HCT116 (cell line): ENCODE measurements at regions not wholly inside any gene's neighbourhood (a gene's known extent, or its start where the extent isn't known, plus 50 kb on each side); places are given as distances from the start of the nearest gene placed in this dataset.

Experiments
- ATAC-seq: fragments of 200-7000 bp; cut with Tn5 transposase; 2 replicates; pipeline ENCODE4 v1.9.1; 2020; ENCODE audit warnings: mild to moderate bottlenecking, moderate library complexity
- BruUV-seq: library from RNA; stranded (reverse); fragments of 400-500 nt; replicated peaks from 2 replicates; lab custom pipeline; 2021; lab: Mats Ljungman, UMichigan
- CTCF ChIA-PET: fragments of 300-600 bp; sonication (Branson Sonifier 250); formaldehyde crosslinking; loops from one replicate; lab custom pipeline; 2021; ENCODE audit warnings: antibody characterized with exemption; lab: Charles Lee
- POLR2A ChIA-PET: fragments of 300-600, 350-600 bp; sonication (Branson Sonifier 250); formaldehyde crosslinking; loops from one replicate; lab custom pipeline; 2021; ENCODE audit warnings: antibody characterized with exemption; lab: Charles Lee
- RAD21 ChIA-PET, 2 experiments: fragments of 300-600 bp; sonication (Branson Sonifier 250); formaldehyde crosslinking; loops; one replicate each; lab custom pipeline; 2023; ENCODE audit warnings: low total read pairs in 2 of 2; ENCODE audit not compliant: uncharacterized antibody in 2 of 2, unreplicated experiment in 2 of 2, low non-redundant PET in 1 of 2; lab: Charles Lee
- DNase-seq: peaks from one replicate; pipeline ENCODE4 v3.0.0-alpha.2; 2010; ENCODE audit warnings: low read depth, low spot score
- H2AFZ ChIP-seq: fragments of 200-600 bp; shearing (Covaris generic), sonication (generic); 2 replicates; pipeline ENCODE4 v1.6.1; 2017; ENCODE audit warnings: low read depth, mixed run types, mixed read lengths, antibody characterized with exemption, low read length; ENCODE audit not compliant: poor library complexity, severe bottlenecking
- H3K27ac ChIP-seq: 2 replicates; pipeline ENCODE4 v1.5.1; 2012; ENCODE audit warnings: low read depth, low read length
- H3K27me3 ChIP-seq: fragments of 200-600 bp; sonication (generic); 2 replicates; pipeline ENCODE4 v1.6.1; 2016; ENCODE audit warnings: mixed run types, low read length, mixed read lengths; ENCODE audit not compliant: insufficient read depth
- H3K36me3 ChIP-seq, 2 experiments: fragments of 200-500 bp in 1 of 2; fragments of 200-600 bp in 1 of 2; sonication (Bioruptor generic) in 1 of 2; sonication (generic) in 1 of 2; 2 replicates each; pipeline versions ENCODE4 v1.5.1 to v1.6.1; 2014 to 2016; ENCODE audit warnings: low read length in 2 of 2, inconsistent platforms in 1 of 2, mixed read lengths in 1 of 2, mixed run types in 1 of 2; ENCODE audit not compliant: insufficient read depth in 2 of 2, control insufficient read depth in 1 of 2
- H3K4me1 ChIP-seq, 2 experiments: fragments of 200-600 bp in 1 of 2; sonication (generic) in 1 of 2; 2 replicates each; pipeline versions ENCODE4 v1.5.1 to v1.6.1; 2012 to 2017; ENCODE audit warnings: low read length in 2 of 2, inconsistent platforms in 1 of 2, mild to moderate bottlenecking in 1 of 2, mixed read lengths in 1 of 2, mixed run types in 1 of 2, moderate library complexity in 1 of 2; ENCODE audit not compliant: insufficient read depth in 2 of 2, control insufficient read depth in 1 of 2
- H3K4me2 ChIP-seq: fragments of 200-600 bp; sonication (generic); 2 replicates; pipeline ENCODE4 v1.6.1; 2017; ENCODE audit warnings: mixed run types, low read length, mixed read lengths
- H3K4me3 ChIP-seq, 2 experiments: fragments of 200-600 bp in 1 of 2; sonication (generic) in 1 of 2; replicated peaks in 1 of 2; 2 replicates each; pipeline ENCODE4 v1.5.1; 2011 to 2016; ENCODE audit warnings: low read length in 2 of 2, control low read depth in 1 of 2, low read depth in 1 of 2, mild to moderate bottlenecking in 1 of 2, mixed read lengths in 1 of 2, mixed run types in 1 of 2
- H3K79me2 ChIP-seq: fragments of 200-600 bp; sonication (generic); 2 replicates; pipeline ENCODE4 v1.6.1; 2017; ENCODE audit warnings: mild to moderate bottlenecking, mixed run types, low read length, moderate library complexity, mixed read lengths; ENCODE audit not compliant: insufficient read depth
- H3K9ac ChIP-seq: fragments of 200-600 bp; sonication (generic); 2 replicates; pipeline ENCODE4 v1.6.1; 2016; ENCODE audit warnings: low read length, mixed read lengths
- H3K9me2 ChIP-seq: fragments of 200-600 bp; sonication (generic), shearing (Covaris generic); 2 replicates; pipeline ENCODE4 v1.6.1; 2017; ENCODE audit warnings: mixed run types, mild to moderate bottlenecking, moderate library complexity; ENCODE audit not compliant: insufficient read depth
- H3K9me3 ChIP-seq, 2 experiments: fragments of 200-500 bp in 1 of 2; fragments of 200-600 bp in 1 of 2; sonication (Bioruptor generic) in 1 of 2; sonication (generic) in 1 of 2; 2 replicates each; pipeline ENCODE4 v1.6.1; 2014 to 2017; ENCODE audit warnings: low read length in 2 of 2, mixed read lengths in 2 of 2, inconsistent platforms in 1 of 2, low read depth in 1 of 2, mild to moderate bottlenecking in 1 of 2, mixed run types in 1 of 2, moderate library complexity in 1 of 2; ENCODE audit not compliant: control insufficient read depth in 1 of 2, insufficient read depth in 1 of 2
- H4K20me1 ChIP-seq: fragments of 200-600 bp; sonication (generic), shearing (Covaris generic); 2 replicates; pipeline ENCODE4 v1.6.1; 2017; ENCODE audit warnings: mixed run types, mild to moderate bottlenecking, moderate library complexity; ENCODE audit not compliant: insufficient read depth
- CEBPB ChIP-seq: IDR thresholded peaks from 2 replicates; pipeline ENCODE4 v1.6.1; 2012; ENCODE audit warnings: low read depth
- EGR1 ChIP-seq: IDR thresholded peaks from 2 replicates; pipeline ENCODE4 v1.6.1; 2012; ENCODE audit warnings: low read depth
- JUND ChIP-seq: IDR thresholded peaks from 2 replicates; pipeline ENCODE4 v1.6.1; 2012
- RAD21 ChIP-seq: IDR thresholded peaks from 2 replicates; pipeline ENCODE4 v1.6.1; 2012; ENCODE audit warnings: low read depth, mild to moderate bottlenecking
- SIN3A ChIP-seq: IDR thresholded peaks from 2 replicates; pipeline ENCODE4 v1.6.1; 2012; ENCODE audit warnings: low read depth
- YY1 ChIP-seq: IDR thresholded peaks from 2 replicates; pipeline ENCODE4 v1.6.1; 2011; ENCODE audit warnings: low read length, low read depth, moderate library complexity, mild to moderate bottlenecking; ENCODE audit not compliant: insufficient replicate concordance; ENCODE audit errors: extremely low read depth
- ZFX ChIP-seq: fragments of 450-650 bp; IDR thresholded peaks from 2 replicates; pipeline ENCODE4 v1.6.1; 2017
- intact Hi-C: fragments of 100-400 bp; cut with micrococcal nuclease; formaldehyde crosslinking; loops from 2 replicates; pipeline ENCODE4 v1.10.0; 2022
- TF ChIP-seq, protein P1 (sequence below): IDR thresholded peaks from 2 replicates; pipeline ENCODE4 v1.6.1; 2012

DNA sequence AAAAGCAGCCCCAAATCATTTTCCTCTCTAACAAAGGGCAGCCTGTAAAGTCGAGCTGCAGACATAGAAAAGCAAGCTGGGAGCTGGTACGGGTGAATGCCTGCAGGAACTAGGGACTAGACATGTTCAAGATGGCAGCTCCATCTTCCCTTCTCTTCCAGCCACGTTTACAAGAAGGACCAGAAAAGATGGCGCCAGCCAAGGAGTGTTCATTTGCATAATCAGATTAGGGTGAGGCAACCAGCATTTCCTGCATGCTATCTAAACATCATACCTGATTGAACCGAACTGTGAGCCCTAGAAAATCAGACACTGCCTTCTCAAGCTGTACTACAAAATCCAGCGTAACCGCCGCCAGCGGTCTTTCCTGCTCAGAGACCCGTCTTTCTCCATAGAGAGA lies 896.8 kb downstream of the CDH11 start:
- Histone ChIP-seq H3K4me1 (no peaks in the 10 kb centered on the region), H3K4me3 (no peak overlapping the region), H3K79me2 (no peaks in the 10 kb centered on the region), H3K4me2 (no peak overlapping the region), H2AFZ (no peak overlapping the region), H3K9me2 (no peaks in the 10 kb centered on the region), H3K27me3 (no peaks in the 10 kb centered on the region), H4K20me1 (no peaks in the 10 kb centered on the region)
- POLR2A ChIA-PET: no interaction called here
- intact Hi-C loops: no loop called here
- RAD21 ChIA-PET: no interaction called here
- no peak for DNase-seq
- ATAC-seq: no peak
- TF ChIP-seq RAD21 (no peak), ZFX (no peak)
- TF ChIP-seq, all 23 proteins: peak for 0
- Histone ChIP-seq H3K9me3 (peaks cover 7 to 40% of the 10 kb centered on the region in 2 experiments; a peak in 2 of 4 replicates), H3K36me3 (no peaks in the 10 kb centered on the region), H3K27ac (no peak overlapping the region), H3K9ac (no peak overlapping the region)
- BruUV-seq: no TSS peak
- CTCF ChIA-PET: no interaction called here

DNA sequence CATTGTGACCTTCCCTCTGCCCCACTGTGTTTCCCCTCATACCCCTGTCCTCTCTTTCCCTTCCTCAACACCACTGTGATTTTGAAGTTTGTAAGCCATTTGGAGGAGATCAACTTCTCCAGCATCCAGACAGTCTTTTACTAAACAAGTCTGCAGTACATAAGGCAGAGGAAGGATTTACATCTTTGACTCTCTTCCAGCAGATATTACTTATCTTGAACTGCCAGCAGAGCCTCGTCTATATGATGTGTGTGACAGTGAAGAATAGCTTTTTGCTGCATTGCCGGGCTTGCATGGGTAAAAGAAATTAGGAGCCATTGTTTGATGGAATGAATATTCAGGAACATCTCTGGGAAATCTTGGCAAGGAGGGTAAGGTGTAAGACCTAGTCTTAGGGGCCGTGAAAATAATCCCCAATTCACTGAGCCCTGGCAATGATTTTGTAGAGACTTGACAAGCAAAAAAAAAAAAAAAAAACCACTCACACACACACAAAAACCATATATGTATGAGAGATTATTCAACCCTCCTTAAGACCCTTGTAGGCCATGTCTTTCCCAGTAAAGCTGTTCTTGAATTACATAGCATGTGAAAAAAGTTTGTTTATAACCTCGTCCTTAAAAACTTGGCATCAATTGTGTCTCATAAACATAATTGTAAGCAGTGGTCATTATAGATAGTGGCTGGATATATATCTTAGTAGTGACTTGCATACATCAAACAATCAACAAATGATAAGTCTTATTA lies 903.9 kb downstream of the CDH11 start:
- Histone ChIP-seq H3K9ac (no peak overlapping the region), H3K79me2 (no peaks in the 10 kb centered on the region), H3K27ac (no peak overlapping the region), H3K27me3 (no peaks in the 10 kb centered on the region), H3K4me3 (no peak overlapping the region), H2AFZ (no peak overlapping the region), H3K4me1 (no peaks in the 10 kb centered on the region), H3K9me2 (no peaks in the 10 kb centered on the region), H4K20me1 (no peaks in the 10 kb centered on the region), H3K9me3 (peaks cover 0 to 24% of the 10 kb centered on the region in 2 experiments; a peak in 2 of 4 replicates), H3K4me2 (no peak overlapping the region), H3K36me3 (no peaks in the 10 kb centered on the region)
- ChIA-PET POLR2A (no interaction called here), CTCF (no interaction called here), RAD21 (no interaction called here)
- DNase-seq: no peak
- intact Hi-C loops: no loop called here
- ATAC-seq: no peak
- BruUV-seq: no TSS peak
- TF ChIP-seq SIN3A: no peak
- TF ChIP-seq EGR1: no peak
- TF ChIP-seq, protein P1, sequence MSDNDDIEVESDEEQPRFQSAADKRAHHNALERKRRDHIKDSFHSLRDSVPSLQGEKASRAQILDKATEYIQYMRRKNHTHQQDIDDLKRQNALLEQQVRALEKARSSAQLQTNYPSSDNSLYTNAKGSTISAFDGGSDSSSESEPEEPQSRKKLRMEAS: no peak
- TF ChIP-seq JUND: no peak
- TF ChIP-seq YY1: no peak
- no peak for TF ChIP-seq CEBPB
